ENCODE measurements at regions not wholly inside any gene's neighbourhood (a gene's known extent, or its start where the extent isn't known, plus 50 kb on each side); places are given as distances from the start of the nearest gene placed in this dataset.

DNA sequence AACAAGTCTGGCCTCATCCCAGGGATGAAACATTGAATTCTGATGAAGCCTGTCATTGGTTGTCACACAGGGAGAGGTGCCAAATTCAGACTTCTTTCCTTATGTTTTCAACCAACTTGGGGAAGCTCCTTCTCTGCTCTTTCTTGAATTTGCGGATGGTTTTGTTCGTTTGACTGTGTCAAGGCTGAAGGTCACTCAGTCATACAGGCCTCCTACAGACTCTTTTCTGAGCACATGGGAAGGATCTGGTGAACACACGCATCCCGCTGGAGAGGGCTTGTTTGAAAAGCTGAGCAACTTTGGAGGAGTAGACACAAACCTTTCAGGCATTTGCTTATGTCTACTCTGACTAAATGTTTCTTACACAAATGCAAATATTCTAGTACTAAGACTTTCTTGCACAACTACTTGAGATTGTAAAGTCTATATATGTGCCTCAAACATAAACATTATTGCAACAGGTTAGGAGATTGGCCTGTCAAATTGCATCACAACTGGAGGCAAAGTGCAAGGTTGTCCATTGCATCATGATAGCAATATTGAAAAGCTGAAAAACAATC is 151.5 kb upstream of the NR3C1 start:
- H3K9me3 Mint-ChIP-seq = no peaks in the 10 kb centered on the region
- H3K36me3 Mint-ChIP-seq = no peaks in the 10 kb centered on the region
- ATAC-seq = no peak

DNA sequence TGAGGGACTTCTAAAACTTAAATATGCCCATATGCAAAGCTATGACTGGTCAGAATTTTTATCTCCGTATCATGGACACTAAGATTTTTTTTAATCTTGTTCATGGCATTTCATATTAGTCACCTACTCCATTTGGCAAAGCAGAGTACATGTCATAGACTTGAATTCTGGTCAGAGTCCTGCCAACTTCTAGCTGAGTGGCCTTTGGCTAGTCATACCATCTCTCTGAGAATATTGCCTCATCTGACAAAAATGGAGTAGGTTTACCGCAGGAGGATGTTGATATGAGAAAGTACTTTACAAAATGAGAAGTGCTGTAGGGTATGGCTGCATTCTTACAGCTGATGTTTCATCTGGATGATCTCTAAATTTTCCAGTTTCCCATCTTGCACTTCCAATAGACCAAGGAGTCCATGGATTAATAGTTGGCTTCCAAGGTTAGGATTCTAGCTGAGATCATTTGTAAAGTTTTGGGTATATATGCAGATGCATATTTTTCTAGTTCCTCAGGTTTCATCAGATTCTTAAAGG is 150.8 kb upstream of the NR3C1 start:
- DNase-seq (ENCODE audit: low spot score in 2 of 2) = no peak
- Mint-ChIP-seq H3K36me3 (no peaks in the 10 kb centered on the region), H3K27ac (no peak overlapping the region), H3K9me3 (no peaks in the 10 kb centered on the region)
- no peak for ATAC-seq

More for the DNA sequence above, 151.5 kb upstream of the NR3C1 start:
- no peak overlapping the region for H3K27ac Mint-ChIP-seq
- no peak for DNase-seq (ENCODE audit: low spot score in 2 of 2)

DNA sequence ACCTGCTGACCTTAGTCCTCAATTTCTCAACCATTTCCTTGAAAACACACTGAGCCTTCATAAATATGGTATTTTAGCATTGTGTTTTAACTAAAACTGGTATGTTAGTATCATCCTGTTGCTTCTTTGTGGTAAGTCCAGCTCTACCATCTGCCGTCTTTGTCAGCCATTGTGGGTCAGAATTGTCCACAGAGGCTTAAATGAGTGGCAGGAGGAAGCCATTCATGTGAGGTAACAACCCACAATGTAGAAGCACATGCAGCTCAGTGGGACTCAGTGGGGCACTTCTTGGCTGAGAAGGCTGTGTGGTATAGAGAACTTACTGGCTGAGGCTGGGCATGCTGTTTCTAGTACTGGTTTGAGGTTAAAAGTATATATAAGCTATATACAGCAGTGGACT is 149.2 kb upstream of the NR3C1 start:
- no peak for DNase-seq (ENCODE audit: low spot score in 2 of 2)
- Mint-ChIP-seq H3K36me3 (no peaks in the 10 kb centered on the region), H3K9me3 (no peaks in the 10 kb centered on the region), H3K27ac (no peak overlapping the region)
- no peak for ATAC-seq

DNA sequence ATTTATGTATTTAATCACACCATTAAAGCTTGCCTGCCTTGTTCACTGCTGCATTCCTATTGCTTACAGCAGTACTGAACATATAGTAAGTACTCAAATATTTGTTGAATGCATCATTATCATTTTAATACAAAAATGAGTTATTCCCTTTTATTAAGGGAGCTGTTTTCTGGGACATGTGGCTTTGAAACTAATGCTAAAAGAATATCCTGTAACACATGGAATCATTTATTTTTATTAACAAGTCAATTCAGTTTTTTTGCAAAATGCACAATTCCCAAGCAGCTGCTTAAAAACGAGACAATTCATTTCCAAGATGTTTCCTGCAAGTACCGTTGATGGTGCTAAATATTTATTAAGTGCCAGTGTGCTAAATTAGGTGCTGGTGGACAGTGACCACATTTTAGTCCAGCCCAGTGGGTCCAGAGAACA is 148.3 kb upstream of the NR3C1 start:
- no peak for ATAC-seq

DNA sequence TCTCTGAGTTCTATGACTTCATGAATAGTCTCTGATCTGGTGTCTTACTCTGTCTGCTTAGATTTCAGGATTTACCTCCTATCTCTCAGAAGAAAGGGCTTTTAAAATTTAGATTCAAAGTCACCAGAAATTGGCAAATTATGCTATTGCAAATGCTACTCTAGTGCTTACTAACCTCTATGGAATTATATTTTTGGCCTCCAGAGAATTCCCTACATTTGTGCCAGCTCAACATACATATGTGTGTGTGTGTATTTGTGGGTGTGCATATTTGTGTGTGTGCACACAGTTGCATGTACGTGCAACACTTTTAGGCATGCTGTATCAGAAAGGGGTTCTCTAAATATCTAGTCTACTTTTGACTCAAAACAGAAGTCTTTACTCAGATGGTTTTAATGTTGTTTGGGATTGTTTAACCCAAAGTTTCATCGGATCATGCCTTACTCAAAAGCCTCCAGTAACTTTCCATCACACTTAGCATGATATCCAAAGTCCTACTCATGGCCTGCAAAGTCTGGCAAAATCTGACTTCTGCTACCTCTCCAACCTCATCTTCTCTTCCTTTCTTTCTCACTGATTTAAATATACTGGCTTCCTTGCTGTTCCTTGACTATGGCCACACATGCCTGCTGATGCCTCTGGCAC is 147.6 kb upstream of the NR3C1 start:
- DNase-seq (ENCODE audit: low spot score in 2 of 2) = no peak
- Mint-ChIP-seq H3K36me3 (no peaks in the 10 kb centered on the region), H3K9me3 (no peaks in the 10 kb centered on the region), H3K27ac (no peak overlapping the region)
- ATAC-seq = no peak

More for the DNA sequence above, 148.3 kb upstream of the NR3C1 start:
- no peak for DNase-seq (ENCODE audit: low spot score in 2 of 2)
- Mint-ChIP-seq H3K36me3 (no peaks in the 10 kb centered on the region), H3K9me3 (no peaks in the 10 kb centered on the region), H3K27ac (no peak overlapping the region)

DNA sequence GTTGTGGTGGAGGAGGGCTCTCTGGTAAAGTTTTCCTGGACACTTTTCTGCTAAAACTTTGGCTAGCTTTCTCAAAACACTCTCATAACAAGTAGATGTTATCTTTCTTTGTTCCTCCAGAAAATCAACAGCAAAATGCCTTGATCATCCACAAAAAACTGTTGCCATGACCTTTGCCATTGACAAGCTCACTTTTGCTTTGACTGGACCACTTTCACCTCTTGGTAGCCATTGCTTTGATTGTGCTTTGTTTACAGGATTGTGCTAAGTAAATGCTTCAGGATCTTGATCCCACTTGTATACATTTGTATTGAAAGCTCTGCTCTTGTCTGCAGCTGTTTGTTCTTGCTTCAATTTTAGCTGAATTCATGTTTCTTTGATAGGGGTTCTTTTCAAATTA is 143.9 kb upstream of the NR3C1 start:
- ATAC-seq (no peak), DNase-seq (ENCODE audit: low spot score in 2 of 2) (no peak)
- no peaks in the 10 kb centered on the region for H3K9me3 Mint-ChIP-seq
- H3K27ac Mint-ChIP-seq = no peak overlapping the region
- no peaks in the 10 kb centered on the region for H3K36me3 Mint-ChIP-seq

DNA sequence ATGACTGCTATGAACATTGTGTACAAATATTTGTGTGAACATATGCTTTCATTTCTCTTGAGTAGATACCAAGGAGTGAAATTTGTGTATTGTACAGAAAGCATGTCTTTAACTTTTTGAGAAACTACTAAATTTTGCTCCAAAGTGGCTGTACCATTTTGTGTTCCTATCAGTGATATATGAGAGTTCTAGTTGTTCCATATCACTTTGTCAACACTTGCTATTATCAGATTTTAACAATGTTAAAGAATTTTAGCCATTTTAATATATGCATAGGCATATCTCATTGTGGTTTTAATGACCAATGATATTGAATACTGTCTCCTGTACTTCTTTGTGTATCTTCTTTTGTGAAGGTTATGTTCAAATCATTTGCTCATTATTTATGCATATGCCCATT is 142.9 kb upstream of the NR3C1 start:
- DNase-seq (ENCODE audit: low spot score in 2 of 2) = no peak
- no peak for ATAC-seq
- no peaks in the 10 kb centered on the region for H3K9me3 Mint-ChIP-seq
- no peak overlapping the region for H3K27ac Mint-ChIP-seq
- no peaks in the 10 kb centered on the region for H3K36me3 Mint-ChIP-seq

DNA sequence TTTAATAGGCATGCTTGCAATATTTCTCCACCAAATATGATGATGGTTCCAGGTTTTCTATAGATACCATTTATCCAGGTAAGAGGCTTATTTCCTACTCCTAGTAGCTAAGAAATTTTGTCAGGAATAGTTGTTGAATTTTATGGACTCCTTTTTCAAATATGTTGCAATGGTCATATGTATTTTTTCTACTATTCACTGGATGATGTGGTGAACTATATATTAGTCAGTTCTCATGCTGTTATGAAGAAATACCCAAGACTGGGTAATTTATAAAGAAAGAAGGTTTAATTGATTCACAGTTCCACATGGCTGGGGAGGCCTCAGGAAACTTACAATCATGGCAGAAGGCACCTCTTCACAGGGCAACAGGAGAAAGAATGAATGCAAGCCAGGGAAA is 141.1 kb upstream of the NR3C1 start:
- peaks cover 0 to 2% of the 10 kb centered on the region in 2 donors for H3K9me3 Mint-ChIP-seq
- no peak overlapping the region for H3K27ac Mint-ChIP-seq
- H3K36me3 Mint-ChIP-seq = no peaks in the 10 kb centered on the region
- no peak for DNase-seq (ENCODE audit: low spot score in 2 of 2)
- no peak for ATAC-seq

DNA sequence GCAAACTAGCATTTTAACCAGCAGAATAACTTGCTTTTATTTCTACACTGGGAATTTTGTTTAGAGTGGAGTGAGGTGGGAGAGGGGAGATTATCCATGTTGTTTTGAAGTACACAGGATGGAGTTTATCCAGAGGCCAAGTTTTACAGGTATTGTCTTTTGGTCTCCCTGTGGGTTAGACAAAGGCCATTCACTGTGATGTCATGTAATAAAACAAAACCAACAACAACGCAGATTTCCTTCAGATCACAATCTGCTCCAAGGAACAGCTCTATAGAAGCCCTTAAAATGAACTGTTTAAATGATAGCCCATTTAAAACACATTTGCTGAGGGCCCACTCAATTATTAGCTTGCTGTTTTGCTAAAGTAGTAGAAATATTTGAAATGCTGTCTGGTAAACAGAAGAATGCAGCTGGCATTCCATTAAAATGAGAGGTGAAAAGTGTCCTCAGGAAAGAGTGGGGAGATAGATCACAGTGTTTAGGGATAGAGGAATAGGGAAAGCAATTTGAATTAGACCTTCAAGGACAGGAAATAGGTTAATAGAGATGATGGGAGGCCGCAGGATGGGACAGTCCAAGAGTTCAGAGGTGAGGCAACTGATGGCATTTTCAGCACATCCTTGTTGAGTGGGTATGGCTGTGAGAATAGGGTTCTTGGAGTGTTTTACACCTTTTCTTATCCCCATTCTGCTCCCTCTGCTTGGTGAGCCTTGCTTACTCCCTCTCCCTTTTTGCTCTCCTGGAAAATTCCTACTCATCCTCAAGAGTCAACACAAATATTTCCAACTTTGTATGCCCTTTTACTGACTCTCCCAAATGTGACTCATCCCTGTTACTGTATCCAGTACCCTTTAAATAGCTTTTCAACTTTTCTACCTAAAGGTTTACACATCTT is 140.1 kb upstream of the NR3C1 start:
- H3K27ac Mint-ChIP-seq = no peak overlapping the region
- no peaks in the 10 kb centered on the region for H3K36me3 Mint-ChIP-seq
- ATAC-seq = no peak
- peaks cover 0 to 7% of the 10 kb centered on the region in 2 donors for H3K9me3 Mint-ChIP-seq
- no peak for DNase-seq (ENCODE audit: low spot score in 2 of 2)

DNA sequence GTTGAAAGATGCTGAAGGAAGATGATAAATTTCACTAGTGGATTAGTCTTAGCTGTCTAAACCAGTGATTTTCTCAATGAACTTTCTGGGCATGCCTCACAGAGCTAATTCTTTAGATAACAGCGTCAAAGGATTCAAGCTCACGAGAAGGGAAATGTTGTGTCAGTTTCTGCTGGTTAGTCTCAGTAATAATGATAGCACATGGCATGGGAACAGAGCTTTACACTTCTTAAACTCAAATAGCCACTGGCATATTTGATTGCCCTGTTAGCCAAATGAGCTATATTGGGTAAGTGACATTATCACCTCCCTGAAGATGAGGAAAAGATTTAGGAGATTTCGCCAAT is 139.3 kb upstream of the NR3C1 start:
- DNase-seq (ENCODE audit: low spot score in 2 of 2) = no peak
- peaks cover 0 to 7% of the 10 kb centered on the region in 2 donors for H3K9me3 Mint-ChIP-seq
- no peak overlapping the region for H3K27ac Mint-ChIP-seq
- no peaks in the 10 kb centered on the region for H3K36me3 Mint-ChIP-seq
- ATAC-seq = no peak

DNA sequence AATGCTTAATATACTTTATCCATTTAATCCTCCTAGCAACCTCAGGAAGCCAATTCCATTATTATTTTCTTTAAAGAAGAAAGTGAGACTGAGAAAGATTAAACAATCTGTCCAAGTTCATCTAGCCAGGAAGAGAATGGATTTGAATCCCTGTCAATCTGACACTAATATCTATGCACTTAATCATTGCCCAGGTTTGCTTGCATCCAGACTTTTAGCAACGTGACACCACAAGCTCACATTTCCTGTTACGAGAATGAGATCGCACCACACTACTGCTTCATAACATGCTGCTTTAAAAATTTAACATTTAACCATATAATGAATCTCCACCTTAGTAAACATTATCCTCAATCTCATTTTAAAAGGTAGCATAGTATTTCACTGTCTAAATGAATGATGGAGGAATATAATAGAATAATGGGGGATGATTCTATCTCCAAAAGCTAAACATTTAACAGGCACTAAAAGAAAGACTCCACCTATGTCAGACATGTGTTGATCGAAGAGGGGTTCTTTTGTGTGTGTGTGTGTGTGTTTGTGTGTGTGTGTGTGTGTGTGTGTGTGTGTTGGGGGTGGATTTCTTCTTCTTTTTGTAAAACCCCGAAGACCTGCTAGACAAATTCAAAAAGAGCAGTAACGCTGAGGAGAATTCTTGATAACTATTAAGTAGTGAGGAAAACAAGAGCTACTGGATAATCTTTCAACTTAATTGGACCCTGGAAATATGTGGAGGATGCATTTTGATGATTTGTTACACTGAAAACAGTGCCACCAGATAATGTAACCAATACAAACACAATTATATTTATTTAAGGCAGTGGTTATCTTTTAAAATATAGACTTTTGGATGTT is 138.7 kb upstream of the NR3C1 start:
- ATAC-seq = no peak
- no peak for DNase-seq (ENCODE audit: low spot score in 2 of 2)
- Mint-ChIP-seq H3K36me3 (no peaks in the 10 kb centered on the region), H3K27ac (no peak overlapping the region), H3K9me3 (peaks cover 0 to 7% of the 10 kb centered on the region in 2 donors)

DNA sequence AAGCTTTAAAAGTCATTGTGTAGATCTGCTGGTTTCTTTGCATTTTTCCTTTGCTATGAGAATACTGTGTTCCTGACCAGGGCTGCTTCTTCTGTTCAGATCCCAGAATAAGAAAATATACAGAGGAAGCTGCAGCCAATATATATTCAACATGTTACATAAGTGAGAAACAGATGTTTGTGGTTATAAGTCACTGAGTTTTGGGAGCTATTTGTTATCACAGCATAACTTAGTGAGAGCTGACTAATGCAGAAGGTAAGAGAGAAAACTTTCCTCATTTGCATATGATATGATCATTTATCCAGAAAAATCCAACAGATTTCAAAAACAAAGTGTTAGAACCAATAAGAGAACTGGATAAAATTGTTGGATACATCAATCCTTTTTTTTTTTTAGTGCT is 136.3 kb upstream of the NR3C1 start:
- Mint-ChIP-seq H3K27ac (no peak overlapping the region), H3K36me3 (no peaks in the 10 kb centered on the region), H3K9me3 (peaks cover 0 to 15% of the 10 kb centered on the region in 2 donors)
- DNase-seq (ENCODE audit: low spot score in 2 of 2) (no peak), ATAC-seq (no peak)

DNA sequence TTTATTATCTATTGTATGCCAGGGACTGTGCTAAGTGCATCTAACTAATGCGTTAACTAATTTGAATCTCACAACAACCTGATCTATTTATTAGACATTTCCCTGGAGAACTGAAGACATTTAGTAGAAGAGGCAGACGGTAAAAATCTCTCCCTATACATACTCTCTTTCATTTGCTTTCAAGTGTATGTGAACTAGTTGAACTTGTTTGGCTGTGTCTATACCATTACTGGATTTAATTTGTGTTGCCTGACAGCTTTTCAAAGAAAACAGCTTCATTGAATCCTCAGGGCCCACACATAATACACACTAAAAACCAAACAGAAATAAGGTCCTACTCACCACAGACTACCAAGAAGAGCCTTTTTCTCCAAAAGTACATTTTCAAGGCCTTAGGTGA is 133.6 kb upstream of the NR3C1 start:
- ATAC-seq (no peak), DNase-seq (ENCODE audit: low spot score in 2 of 2) (no peak)
- no peaks in the 10 kb centered on the region for H3K36me3 Mint-ChIP-seq
- peaks cover 0 to 15% of the 10 kb centered on the region in 2 donors for H3K9me3 Mint-ChIP-seq
- no peak overlapping the region for H3K27ac Mint-ChIP-seq

DNA sequence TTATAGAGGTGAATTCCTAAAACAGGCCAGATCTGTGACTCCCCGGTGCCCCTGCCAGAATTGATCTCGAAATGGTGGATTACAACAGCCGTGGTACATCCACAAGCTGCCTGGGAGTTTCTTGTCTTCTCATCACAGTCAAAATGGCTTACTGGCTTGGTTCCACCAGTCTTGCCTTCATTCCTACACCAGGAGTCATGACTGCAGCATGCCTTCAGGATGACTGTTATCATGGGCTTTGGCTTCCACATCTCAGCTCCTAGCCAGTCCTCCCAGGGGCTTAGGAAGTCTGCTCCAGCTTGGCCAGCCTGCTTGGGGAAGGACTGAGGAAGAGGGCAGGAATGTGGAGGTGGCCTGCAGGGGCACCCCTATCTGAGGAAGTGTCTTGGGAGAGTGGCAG is 132.9 kb upstream of the NR3C1 start:
- no peak for ATAC-seq
- no peak overlapping the region for H3K27ac Mint-ChIP-seq
- no peak for DNase-seq (ENCODE audit: low spot score in 2 of 2)
- H3K9me3 Mint-ChIP-seq = peaks cover 0 to 15% of the 10 kb centered on the region in 2 donors
- no peaks in the 10 kb centered on the region for H3K36me3 Mint-ChIP-seq

DNA sequence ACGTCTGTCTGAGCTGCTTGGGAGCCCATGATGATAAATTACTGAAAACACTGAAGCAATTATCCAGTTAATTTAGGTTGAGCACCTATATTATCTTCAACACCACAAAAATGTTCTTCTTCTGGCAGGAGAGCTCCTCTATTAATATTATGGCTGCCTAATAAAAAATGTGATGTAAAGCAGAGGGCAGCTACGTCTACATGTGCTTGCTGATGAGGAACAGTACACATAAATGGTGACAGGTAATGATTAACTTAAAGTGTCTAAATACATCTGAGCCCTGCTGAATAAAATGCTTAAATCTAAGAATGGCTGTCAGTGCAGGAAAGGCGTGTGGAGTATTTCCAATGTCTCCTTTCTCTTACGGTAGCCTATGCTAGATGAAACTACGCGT is 131.3 kb upstream of the NR3C1 start:
- no peak for DNase-seq (ENCODE audit: low spot score in 2 of 2)
- H3K9me3 Mint-ChIP-seq = peaks cover 0 to 15% of the 10 kb centered on the region in 2 donors
- no peak overlapping the region for H3K27ac Mint-ChIP-seq
- no peak for ATAC-seq
- H3K36me3 Mint-ChIP-seq = no peaks in the 10 kb centered on the region

DNA sequence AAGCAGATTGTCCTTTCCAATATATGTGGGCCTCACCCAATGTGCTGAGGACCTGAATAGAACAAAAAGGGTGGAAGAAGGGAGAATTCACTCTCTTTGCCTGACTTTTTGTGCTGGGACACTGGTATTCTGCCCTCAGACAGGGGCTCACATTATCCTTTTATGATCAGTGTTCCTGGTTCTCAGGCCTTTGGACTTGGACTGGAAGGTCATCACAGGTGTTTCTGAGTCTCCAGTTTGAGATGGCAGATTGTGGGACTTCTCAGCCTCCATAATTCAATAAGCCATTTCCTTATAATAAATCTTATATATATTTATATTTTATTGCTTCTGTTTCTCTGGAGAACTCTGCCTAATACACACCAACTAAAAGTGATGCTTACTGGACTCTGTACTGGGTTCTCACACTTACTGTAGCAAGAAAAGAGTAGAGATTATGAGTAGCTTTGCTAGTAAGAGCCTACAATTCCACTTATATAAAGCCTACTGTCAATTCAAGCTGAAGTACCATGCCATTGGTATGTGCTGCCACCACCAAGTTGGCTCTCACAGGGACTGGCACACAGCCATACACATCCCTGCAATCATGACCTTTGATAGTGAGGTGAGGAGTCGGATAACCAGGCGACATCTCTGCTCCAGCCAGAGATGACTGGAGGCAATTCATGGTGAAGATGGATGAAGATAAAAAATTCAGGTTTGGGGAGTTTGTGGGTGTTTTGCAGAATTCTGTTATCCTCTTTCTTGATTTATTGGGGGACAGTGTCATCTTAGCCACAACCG is 130.7 kb upstream of the NR3C1 start:
- ATAC-seq = no peak
- no peak for DNase-seq (ENCODE audit: low spot score in 2 of 2)
- H3K36me3 Mint-ChIP-seq = no peaks in the 10 kb centered on the region

More for the DNA sequence above, 130.7 kb upstream of the NR3C1 start:
- Mint-ChIP-seq H3K27ac (no peak overlapping the region), H3K9me3 (peaks cover 0 to 9% of the 10 kb centered on the region in 2 donors)
